D721Med (cell line): ENCODE measurements at regions not wholly inside any gene's neighbourhood (a gene's known extent, or its start where the extent isn't known, plus 50 kb on each side); places are given as distances from the start of the nearest gene placed in this dataset.

Experiments
- DNase-seq: peaks from one replicate; pipeline ENCODE4 v3.0.0; 2011; ENCODE audit warnings: low spot score; ENCODE audit not compliant: insufficient read length
- FAIRE-seq: peaks from 2 replicates; lab custom pipeline; 2011; peaks lifted over from hg19 to GRCh38; lab: Jason Lieb, UNC
- CTCF ChIP-seq: IDR thresholded peaks from 2 replicates; pipeline ENCODE4 v1.5.1; 2012; ENCODE audit warnings: mild to moderate bottlenecking, control low read depth; ENCODE audit not compliant: insufficient read depth; ENCODE audit errors: missing control alignments

- TF ChIP-seq CTCF: no peak
- no peak for FAIRE-seq
- DNase-seq: no peak
Observed at GRCh38 chr10:98323221-98324164, 55.5 kb upstream of the LOXL4 start.

GRCh38 chr10:98321186-98321780, 53.3 kb upstream of the LOXL4 start:
- no peak for TF ChIP-seq CTCF
- FAIRE-seq (no peak), DNase-seq (no peak)

DNA sequence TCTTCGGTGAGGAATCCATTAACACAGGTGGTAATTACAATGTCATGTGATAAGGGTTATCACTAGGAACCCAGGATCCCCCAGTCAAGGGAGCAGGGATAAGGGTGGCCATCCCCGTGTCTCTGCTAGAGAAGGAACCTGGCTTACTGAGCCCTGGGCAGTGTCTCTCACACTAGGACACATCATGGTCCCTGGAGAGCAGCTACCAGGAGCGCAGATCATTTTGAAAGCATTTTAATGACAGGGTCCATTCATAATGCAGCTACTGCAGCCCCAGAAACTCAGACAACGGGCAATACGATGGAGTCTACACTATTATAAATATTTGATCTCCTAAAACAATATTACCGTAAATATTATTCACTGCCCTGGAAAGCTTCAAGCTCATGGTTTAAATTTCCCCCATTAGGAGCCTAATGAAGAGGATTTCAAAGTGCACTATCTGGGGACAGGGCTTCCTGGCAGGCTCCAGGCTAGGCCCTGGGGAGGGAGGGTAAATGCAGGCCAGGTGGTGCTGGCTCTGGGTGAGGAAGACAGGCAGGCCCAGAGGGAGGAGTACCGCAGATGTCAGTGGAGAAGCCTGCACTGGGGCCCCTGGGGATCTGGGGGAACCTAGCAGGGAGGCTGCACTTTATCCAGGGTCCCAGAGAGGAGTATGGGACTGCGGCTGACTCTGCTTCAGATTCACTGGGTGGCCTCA, 52.6 kb upstream of the LOXL4 start:
- DNase-seq (no peak), FAIRE-seq (no peak)
- TF ChIP-seq CTCF: no peak

DNA sequence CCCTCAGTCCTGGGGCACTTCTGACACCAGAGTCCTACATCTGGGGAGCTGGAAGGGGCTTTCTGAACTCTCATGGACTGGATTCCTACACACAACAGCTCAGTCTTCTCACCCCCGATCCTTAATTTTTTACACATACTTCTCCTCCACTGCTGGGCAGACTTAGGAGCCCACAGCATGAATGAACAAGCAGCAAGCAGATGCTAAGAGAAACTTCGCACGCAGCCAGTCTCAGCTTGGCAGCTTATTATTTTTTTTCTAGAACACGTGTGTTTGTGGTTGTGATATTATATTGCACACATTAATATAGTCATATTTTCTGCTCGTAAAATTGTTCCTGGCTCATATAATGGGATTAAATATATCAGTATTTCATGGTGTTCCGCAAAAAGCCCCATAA, 50.9 kb upstream of the LOXL4 start:
- no peak for TF ChIP-seq CTCF
- FAIRE-seq (no peak), DNase-seq (no peak)
